ENCODE measurements at regions not wholly inside any gene's neighbourhood (a gene's known extent, or its start where the extent isn't known, plus 50 kb on each side); places are given as distances from the start of the nearest gene placed in this dataset.

GRCh38 chr18:29779096-29779495, 1263.4 kb downstream of the DSC3 start:
- TF ChIP-seq, protein P1, sequence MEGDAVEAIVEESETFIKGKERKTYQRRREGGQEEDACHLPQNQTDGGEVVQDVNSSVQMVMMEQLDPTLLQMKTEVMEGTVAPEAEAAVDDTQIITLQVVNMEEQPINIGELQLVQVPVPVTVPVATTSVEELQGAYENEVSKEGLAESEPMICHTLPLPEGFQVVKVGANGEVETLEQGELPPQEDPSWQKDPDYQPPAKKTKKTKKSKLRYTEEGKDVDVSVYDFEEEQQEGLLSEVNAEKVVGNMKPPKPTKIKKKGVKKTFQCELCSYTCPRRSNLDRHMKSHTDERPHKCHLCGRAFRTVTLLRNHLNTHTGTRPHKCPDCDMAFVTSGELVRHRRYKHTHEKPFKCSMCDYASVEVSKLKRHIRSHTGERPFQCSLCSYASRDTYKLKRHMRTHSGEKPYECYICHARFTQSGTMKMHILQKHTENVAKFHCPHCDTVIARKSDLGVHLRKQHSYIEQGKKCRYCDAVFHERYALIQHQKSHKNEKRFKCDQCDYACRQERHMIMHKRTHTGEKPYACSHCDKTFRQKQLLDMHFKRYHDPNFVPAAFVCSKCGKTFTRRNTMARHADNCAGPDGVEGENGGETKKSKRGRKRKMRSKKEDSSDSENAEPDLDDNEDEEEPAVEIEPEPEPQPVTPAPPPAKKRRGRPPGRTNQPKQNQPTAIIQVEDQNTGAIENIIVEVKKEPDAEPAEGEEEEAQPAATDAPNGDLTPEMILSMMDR (conservative IDR thresholded peaks at IDR 0.05 in 1 of 2, IDR thresholded peaks at IDR 0.05 in 1 of 2; ENCODE audit: extremely low read depth in 1 of 2, insufficient read depth in 1 of 2, low read depth in 1 of 2, low read length in 2 of 2), result no peak
- no peak for TF ChIP-seq EZH2 (IDR thresholded peaks at IDR 0.05; ENCODE audit: borderline replicate concordance, low read length)

Data from mammary epithelial cell (primary cell).